ENCODE measurements at regions not wholly inside any gene's neighbourhood (a gene's known extent, or its start where the extent isn't known, plus 50 kb on each side); places are given as distances from the start of the nearest gene placed in this dataset.

- Mint-ChIP-seq H3K27ac (no peak overlapping the region), H3K9me3 (no peaks in the 10 kb centered on the region), H3K4me1 (no peaks in the 10 kb centered on the region), H3K27me3 (no peaks in the 10 kb centered on the region), H3K4me3 (no peak overlapping the region), H3K36me3 (no peaks in the 10 kb centered on the region)
Measured at GRCh38 chr18:67354091-67354490, 162.4 kb downstream of the DSEL start.

- H3K4me1 Mint-ChIP-seq, result no peaks in the 10 kb centered on the region
- no peak overlapping the region for H3K4me3 Mint-ChIP-seq
- no peak overlapping the region for H3K27ac Mint-ChIP-seq
- no peaks in the 10 kb centered on the region for H3K36me3 Mint-ChIP-seq
- H3K27me3 Mint-ChIP-seq, result no peaks in the 10 kb centered on the region
- H3K9me3 Mint-ChIP-seq, result no peaks in the 10 kb centered on the region
Measured at GRCh38 chr18:67347438-67347837, 169.1 kb downstream of the DSEL start.

GRCh38 chr18:67342159-67342558, 174.4 kb downstream of the DSEL start:
- no peaks in the 10 kb centered on the region for H3K4me1 Mint-ChIP-seq
- no peaks in the 10 kb centered on the region for H3K36me3 Mint-ChIP-seq
- H3K9me3 Mint-ChIP-seq, result no peaks in the 10 kb centered on the region
- H3K4me3 Mint-ChIP-seq, result no peak overlapping the region
- H3K27ac Mint-ChIP-seq, result no peak overlapping the region
- H3K27me3 Mint-ChIP-seq, result no peaks in the 10 kb centered on the region

GRCh38 chr18:67337696-67338095, 178.8 kb downstream of the DSEL start:
- H3K27me3 Mint-ChIP-seq, result peaks cover 1% of the 10 kb centered on the region
- H3K4me3 Mint-ChIP-seq, result no peak overlapping the region
- no peak overlapping the region for H3K27ac Mint-ChIP-seq
- H3K4me1 Mint-ChIP-seq, result no peaks in the 10 kb centered on the region
- H3K36me3 Mint-ChIP-seq, result peaks cover 2% of the 10 kb centered on the region
- H3K9me3 Mint-ChIP-seq, result peaks cover 4% of the 10 kb centered on the region

GRCh38 chr18:67331857-67332256, 184.7 kb downstream of the DSEL start:
- Mint-ChIP-seq H3K4me1 (no peaks in the 10 kb centered on the region), H3K36me3 (peaks cover 2% of the 10 kb centered on the region)

GRCh38 chr18:67319109-67319508, 197.4 kb downstream of the DSEL start:
- Mint-ChIP-seq H3K27ac (no peak overlapping the region), H3K27me3 (no peaks in the 10 kb centered on the region), H3K36me3 (no peaks in the 10 kb centered on the region), H3K4me3 (no peak overlapping the region), H3K4me1 (no peaks in the 10 kb centered on the region), H3K9me3 (no peaks in the 10 kb centered on the region)

More at GRCh38 chr18:67331857-67332256, 184.7 kb downstream of the DSEL start:
- Mint-ChIP-seq H3K9me3 (peaks cover 4% of the 10 kb centered on the region), H3K4me3 (no peak overlapping the region), H3K27ac (no peak overlapping the region), H3K27me3 (peaks cover 3% of the 10 kb centered on the region)

- Mint-ChIP-seq H3K4me1 (no peaks in the 10 kb centered on the region), H3K4me3 (no peak overlapping the region), H3K27me3 (no peaks in the 10 kb centered on the region), H3K9me3 (no peaks in the 10 kb centered on the region), H3K27ac (no peak overlapping the region), H3K36me3 (no peaks in the 10 kb centered on the region)
Measured at GRCh38 chr18:67318651-67319050, 197.9 kb downstream of the DSEL start.

- H3K27me3 Mint-ChIP-seq, result peaks cover 1% of the 10 kb centered on the region
- no peaks in the 10 kb centered on the region for H3K9me3 Mint-ChIP-seq
- no peak overlapping the region for H3K27ac Mint-ChIP-seq
- H3K36me3 Mint-ChIP-seq, result no peaks in the 10 kb centered on the region
- no peaks in the 10 kb centered on the region for H3K4me1 Mint-ChIP-seq
- no peak overlapping the region for H3K4me3 Mint-ChIP-seq
Measured at GRCh38 chr18:67310826-67311225, 205.7 kb downstream of the DSEL start.

GRCh38 chr18:67308819-67309218, 207.7 kb downstream of the DSEL start:
- Mint-ChIP-seq H3K9me3 (no peaks in the 10 kb centered on the region), H3K27ac (no peak overlapping the region), H3K4me3 (no peak overlapping the region), H3K4me1 (peaks cover 4% of the 10 kb centered on the region), H3K36me3 (no peaks in the 10 kb centered on the region), H3K27me3 (peaks cover 1% of the 10 kb centered on the region)

- H3K9me3 Mint-ChIP-seq, result peaks cover 4% of the 10 kb centered on the region
- H3K4me1 Mint-ChIP-seq, result peaks cover 17% of the 10 kb centered on the region
- peaks cover 10% of the 10 kb centered on the region for H3K36me3 Mint-ChIP-seq
- H3K27ac Mint-ChIP-seq, result no peak overlapping the region
- H3K4me3 Mint-ChIP-seq, result no peak overlapping the region
- H3K27me3 Mint-ChIP-seq, result peaks cover 1% of the 10 kb centered on the region
Measured at GRCh38 chr18:67305466-67305865, 211.1 kb downstream of the DSEL start.

GRCh38 chr18:67302043-67302442, 214.5 kb downstream of the DSEL start:
- peak overlapping the region; percentile 41 for H3K4me3 Mint-ChIP-seq
- H3K9me3 Mint-ChIP-seq, result peaks cover 4% of the 10 kb centered on the region
- peaks cover 17% of the 10 kb centered on the region for H3K4me1 Mint-ChIP-seq
- H3K36me3 Mint-ChIP-seq, result peaks cover 10% of the 10 kb centered on the region
- H3K27ac Mint-ChIP-seq, result peak overlapping the region; percentile 93
- H3K27me3 Mint-ChIP-seq, result no peaks in the 10 kb centered on the region

- peaks cover 17% of the 10 kb centered on the region for H3K4me1 Mint-ChIP-seq
- peak overlapping the region; percentile 41 for H3K4me3 Mint-ChIP-seq
- no peaks in the 10 kb centered on the region for H3K27me3 Mint-ChIP-seq
- peak overlapping the region; percentile 93 for H3K27ac Mint-ChIP-seq
- peaks cover 10% of the 10 kb centered on the region for H3K36me3 Mint-ChIP-seq
- peaks cover 4% of the 10 kb centered on the region for H3K9me3 Mint-ChIP-seq
Measured at GRCh38 chr18:67301592-67301991, 214.9 kb downstream of the DSEL start.

GRCh38 chr18:67300498-67300897, 216.0 kb downstream of the DSEL start:
- Mint-ChIP-seq H3K4me3 (no peak overlapping the region), H3K9me3 (peaks cover 4% of the 10 kb centered on the region), H3K27ac (no peak overlapping the region), H3K4me1 (peaks cover 17% of the 10 kb centered on the region), H3K36me3 (peaks cover 10% of the 10 kb centered on the region), H3K27me3 (no peaks in the 10 kb centered on the region)

GRCh38 chr18:67292814-67293213, 223.7 kb downstream of the DSEL start:
- no peaks in the 10 kb centered on the region for H3K27me3 Mint-ChIP-seq

GRCh38 chr18:67290421-67290820, 226.1 kb downstream of the DSEL start:
- H3K36me3 Mint-ChIP-seq, result no peaks in the 10 kb centered on the region
- H3K27me3 Mint-ChIP-seq, result no peaks in the 10 kb centered on the region
- H3K27ac Mint-ChIP-seq, result no peak overlapping the region
- H3K9me3 Mint-ChIP-seq, result peaks cover 9% of the 10 kb centered on the region
- no peak overlapping the region for H3K4me3 Mint-ChIP-seq
- H3K4me1 Mint-ChIP-seq, result no peaks in the 10 kb centered on the region

More at GRCh38 chr18:67292814-67293213, 223.7 kb downstream of the DSEL start:
- Mint-ChIP-seq H3K9me3 (peaks cover 9% of the 10 kb centered on the region), H3K27ac (no peak overlapping the region), H3K36me3 (no peaks in the 10 kb centered on the region), H3K4me3 (no peak overlapping the region), H3K4me1 (no peaks in the 10 kb centered on the region)

GRCh38 chr18:67285583-67285982, 230.9 kb downstream of the DSEL start:
- Mint-ChIP-seq H3K4me1 (no peaks in the 10 kb centered on the region), H3K4me3 (no peak overlapping the region), H3K27me3 (no peaks in the 10 kb centered on the region), H3K9me3 (no peaks in the 10 kb centered on the region), H3K36me3 (no peaks in the 10 kb centered on the region), H3K27ac (no peak overlapping the region)

- Mint-ChIP-seq H3K27ac (no peak overlapping the region), H3K4me3 (no peak overlapping the region), H3K9me3 (no peaks in the 10 kb centered on the region), H3K4me1 (no peaks in the 10 kb centered on the region), H3K36me3 (no peaks in the 10 kb centered on the region), H3K27me3 (peaks cover 2% of the 10 kb centered on the region)
Measured at GRCh38 chr18:67282796-67283195, 233.7 kb downstream of the DSEL start.

All from activated naive CD4-positive, alpha-beta T cell treated with anti-CD3 and anti-CD28 coated beads, Interleukin-2, amount 50 U/mL, for 24 hours (primary cell).